AG09309 (cell line): ENCODE measurements at regions not wholly inside any gene's neighbourhood (a gene's known extent, or its start where the extent isn't known, plus 50 kb on each side); places are given as distances from the start of the nearest gene placed in this dataset.

Source experiments
- DNase-seq: peaks from one replicate; pipeline ENCODE4 v3.0.0-alpha.2; 2010; ENCODE audit warnings: low read depth
- H3K4me3 ChIP-seq: 2 replicates; pipeline ENCODE4 v1.5.1; 2011; ENCODE audit warnings: mild to moderate bottlenecking, low read depth, low read length, moderate library complexity; ENCODE audit not compliant: control insufficient read depth
- TF ChIP-seq, protein P1 (sequence below): IDR thresholded peaks from 2 replicates; pipeline ENCODE4 v1.5.1; 2011; ENCODE audit warnings: mild to moderate bottlenecking, low read depth, low read length, inconsistent platforms; ENCODE audit not compliant: insufficient read depth, control insufficient read depth; ENCODE audit errors: missing control alignments

DNA sequence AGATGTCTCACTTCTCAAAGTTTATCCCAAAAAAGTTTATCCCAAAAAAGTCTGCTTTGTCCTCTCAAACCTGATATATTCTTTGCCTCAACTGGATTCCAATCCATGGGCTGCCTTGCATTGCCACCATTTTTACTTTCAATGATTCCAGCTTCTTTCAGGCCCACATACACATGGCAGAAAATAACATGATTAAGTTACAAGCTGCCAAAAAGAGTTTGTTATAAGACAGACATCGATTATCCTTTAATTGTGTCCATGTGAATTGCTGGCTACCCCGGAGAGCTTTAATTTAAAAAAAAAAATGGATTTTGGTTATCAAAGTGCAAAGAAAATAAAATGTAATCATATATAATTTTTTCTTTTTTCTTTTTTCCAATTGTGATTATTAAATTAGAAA lies 819.6 kb upstream of the SORCS1 start:
- H3K4me3 ChIP-seq, result no peak overlapping the region
- DNase-seq, result no peak
- TF ChIP-seq, protein P1, sequence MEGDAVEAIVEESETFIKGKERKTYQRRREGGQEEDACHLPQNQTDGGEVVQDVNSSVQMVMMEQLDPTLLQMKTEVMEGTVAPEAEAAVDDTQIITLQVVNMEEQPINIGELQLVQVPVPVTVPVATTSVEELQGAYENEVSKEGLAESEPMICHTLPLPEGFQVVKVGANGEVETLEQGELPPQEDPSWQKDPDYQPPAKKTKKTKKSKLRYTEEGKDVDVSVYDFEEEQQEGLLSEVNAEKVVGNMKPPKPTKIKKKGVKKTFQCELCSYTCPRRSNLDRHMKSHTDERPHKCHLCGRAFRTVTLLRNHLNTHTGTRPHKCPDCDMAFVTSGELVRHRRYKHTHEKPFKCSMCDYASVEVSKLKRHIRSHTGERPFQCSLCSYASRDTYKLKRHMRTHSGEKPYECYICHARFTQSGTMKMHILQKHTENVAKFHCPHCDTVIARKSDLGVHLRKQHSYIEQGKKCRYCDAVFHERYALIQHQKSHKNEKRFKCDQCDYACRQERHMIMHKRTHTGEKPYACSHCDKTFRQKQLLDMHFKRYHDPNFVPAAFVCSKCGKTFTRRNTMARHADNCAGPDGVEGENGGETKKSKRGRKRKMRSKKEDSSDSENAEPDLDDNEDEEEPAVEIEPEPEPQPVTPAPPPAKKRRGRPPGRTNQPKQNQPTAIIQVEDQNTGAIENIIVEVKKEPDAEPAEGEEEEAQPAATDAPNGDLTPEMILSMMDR, result no peak

DNA sequence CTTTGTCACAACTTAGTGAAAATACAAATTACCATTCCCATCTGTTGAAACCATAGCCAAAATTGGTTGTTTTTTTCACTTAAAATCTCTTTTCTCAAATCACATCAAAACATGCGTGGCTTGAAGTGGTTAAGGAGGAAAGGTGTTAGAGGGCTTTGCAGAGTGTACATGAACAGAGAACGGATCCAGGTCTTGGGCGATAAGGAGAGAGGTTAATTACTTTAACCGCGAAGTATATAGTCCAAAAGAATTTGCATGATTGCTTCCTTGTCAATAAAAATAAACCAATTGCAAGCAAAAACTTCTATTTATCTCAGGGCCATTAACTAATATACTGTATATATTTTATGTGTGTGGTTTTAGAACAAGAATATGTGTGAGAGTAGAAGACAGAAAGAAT lies 813.9 kb upstream of the SORCS1 start:
- no peak for DNase-seq
- TF ChIP-seq, protein P1, result no peak
- H3K4me3 ChIP-seq, result no peak overlapping the region

DNA sequence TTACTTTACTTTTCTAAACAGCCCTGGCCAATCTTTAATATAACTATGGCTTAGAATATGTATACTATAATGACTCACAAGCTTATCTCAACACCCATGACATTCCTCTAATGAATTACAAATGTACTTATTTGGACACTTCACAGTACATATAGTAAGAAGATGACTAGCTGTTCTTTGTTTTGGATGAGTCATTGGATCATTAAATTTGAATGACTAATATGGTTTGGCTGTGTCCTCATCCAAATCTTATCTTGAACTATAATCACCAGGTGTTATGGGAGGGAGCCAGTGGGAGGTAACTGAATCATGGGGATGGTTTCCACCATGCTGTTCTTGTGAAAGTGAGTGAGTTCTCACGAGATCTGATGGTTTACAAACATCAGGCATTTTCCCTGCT lies 807.5 kb upstream of the SORCS1 start:
- peak; percentile 49 for DNase-seq
- no peak overlapping the region for H3K4me3 ChIP-seq
- TF ChIP-seq, protein P1, result no peak

DNA sequence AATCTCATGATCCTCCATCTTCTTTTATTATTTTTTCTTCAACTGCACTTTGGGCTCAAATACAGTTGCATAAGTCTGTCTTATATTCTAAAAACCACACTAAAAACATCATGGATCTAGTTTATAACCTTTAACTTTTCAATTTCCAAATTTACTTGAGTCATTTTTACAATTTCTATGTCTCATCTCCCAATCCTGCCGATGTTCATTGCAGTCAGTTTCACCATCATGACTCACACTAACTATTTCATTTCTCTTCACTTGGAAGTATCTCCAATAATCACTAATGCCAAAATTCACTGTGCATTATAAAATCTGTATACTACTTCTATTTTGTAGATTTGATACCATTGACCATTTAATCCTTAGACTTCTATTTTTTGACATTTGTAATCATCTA lies 806.9 kb upstream of the SORCS1 start:
- peak; percentile 28 for DNase-seq
- H3K4me3 ChIP-seq, result no peak overlapping the region
- TF ChIP-seq, protein P1, result no peak

DNA sequence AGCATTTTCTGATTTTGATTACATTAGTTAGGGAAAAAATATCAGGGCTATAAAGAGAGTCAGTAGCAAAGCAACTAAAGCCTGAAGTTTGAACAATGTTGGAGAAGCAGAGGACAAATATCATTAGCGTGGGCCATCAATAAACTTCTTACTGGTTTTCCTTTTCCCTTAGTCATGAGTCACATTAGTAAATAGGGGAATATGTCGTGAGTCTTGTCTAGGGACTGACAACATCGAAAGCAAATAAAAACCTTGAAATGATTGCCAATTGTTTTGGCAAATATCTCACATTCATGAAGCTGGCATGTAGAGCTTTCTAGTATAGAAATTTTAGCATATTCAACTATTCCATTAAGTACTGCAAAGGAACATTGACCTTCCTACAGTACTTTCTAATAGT lies 806.0 kb upstream of the SORCS1 start:
- DNase-seq, result no peak
- no peak overlapping the region for H3K4me3 ChIP-seq
- TF ChIP-seq, protein P1, result no peak

DNA sequence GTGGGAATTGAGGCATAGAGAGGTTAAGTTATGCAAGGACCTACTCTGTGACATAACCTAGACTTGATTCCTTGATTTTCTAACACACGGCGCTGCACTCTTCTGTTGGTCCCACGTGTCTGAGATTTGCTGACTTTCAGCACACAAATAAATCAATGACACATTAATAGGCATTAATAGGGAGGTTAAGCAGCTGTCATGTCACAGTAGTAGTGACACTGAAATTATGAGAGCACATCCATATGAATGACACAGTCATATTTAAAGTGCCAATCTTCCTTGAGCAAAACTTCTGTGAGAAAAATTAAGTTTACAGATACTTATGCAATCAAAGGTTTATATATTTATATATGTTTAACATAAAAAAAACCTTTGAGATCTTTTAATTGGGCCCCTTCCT lies 805.4 kb upstream of the SORCS1 start:
- TF ChIP-seq, protein P1, result no peak
- no peak overlapping the region for H3K4me3 ChIP-seq
- DNase-seq, result no peak

DNA sequence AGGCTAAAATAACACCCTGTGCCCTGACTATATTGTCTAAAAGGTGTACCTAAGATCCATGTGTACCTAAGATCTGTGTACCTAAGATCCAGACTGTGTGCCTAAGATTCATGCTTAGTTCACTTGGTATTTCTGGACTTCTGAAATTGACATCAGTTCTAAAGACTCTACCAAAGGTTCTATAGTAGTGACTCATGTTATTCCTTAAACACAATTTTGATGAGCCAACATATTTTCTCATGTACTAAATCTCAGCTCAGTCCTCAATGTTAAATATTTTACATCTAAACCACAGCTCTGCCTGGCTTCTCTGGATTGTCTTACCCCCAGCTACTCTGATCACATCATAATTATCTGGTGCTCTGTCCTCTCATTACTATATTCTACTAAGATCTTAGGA lies 802.3 kb upstream of the SORCS1 start:
- DNase-seq, result no peak
- no peak overlapping the region for H3K4me3 ChIP-seq
- TF ChIP-seq, protein P1, result no peak
